ENCODE measurements at regions not wholly inside any gene's neighbourhood (a gene's known extent, or its start where the extent isn't known, plus 50 kb on each side); places are given as distances from the start of the nearest gene placed in this dataset.

GRCh38 chr3:178263236-178263916 lies 272.9 kb upstream of the KCNMB2 start:
- DNase-seq (ENCODE audit: low read depth): peak; percentile 26
- H3K4me3 ChIP-seq (ENCODE audit: low read depth, low read length): no peak overlapping the region
- TF ChIP-seq CTCF (IDR thresholded peaks at IDR 0.05; ENCODE audit: insufficient read depth, low read depth, low read length): no peak

GRCh38 chr3:178267158-178267844 lies 268.9 kb upstream of the KCNMB2 start:
- TF ChIP-seq CTCF (IDR thresholded peaks at IDR 0.05; ENCODE audit: insufficient read depth, low read depth, low read length): no peak
- DNase-seq (ENCODE audit: low read depth): no peak
- H3K4me3 ChIP-seq (ENCODE audit: low read depth, low read length): no peak overlapping the region

GRCh38 chr3:178270838-178271237 lies 265.4 kb upstream of the KCNMB2 start:
- TF ChIP-seq CTCF (IDR thresholded peaks at IDR 0.05; ENCODE audit: insufficient read depth, low read depth, low read length): no peak
- DNase-seq (ENCODE audit: low read depth): no peak
- H3K4me3 ChIP-seq (ENCODE audit: low read depth, low read length): no peak overlapping the region

- DNase-seq (ENCODE audit: low read depth): peak; percentile 53
- TF ChIP-seq CTCF (IDR thresholded peaks at IDR 0.05; ENCODE audit: insufficient read depth, low read depth, low read length): no peak
Observed at GRCh38 chr3:178271740-178272387, 264.4 kb upstream of the KCNMB2 start.

GRCh38 chr3:178272841-178273240 lies 263.4 kb upstream of the KCNMB2 start:
- no peak for TF ChIP-seq CTCF (IDR thresholded peaks at IDR 0.05; ENCODE audit: insufficient read depth, low read depth, low read length)
- no peak for DNase-seq (ENCODE audit: low read depth)

More at GRCh38 chr3:178271740-178272387, 264.4 kb upstream of the KCNMB2 start:
- no peak overlapping the region for H3K4me3 ChIP-seq (ENCODE audit: low read depth, low read length)

GRCh38 chr3:178274711-178275110 lies 261.5 kb upstream of the KCNMB2 start:
- no peak overlapping the region for H3K4me3 ChIP-seq (ENCODE audit: low read depth, low read length)
- no peak for TF ChIP-seq CTCF (IDR thresholded peaks at IDR 0.05; ENCODE audit: insufficient read depth, low read depth, low read length)
- DNase-seq (ENCODE audit: low read depth): no peak

More at GRCh38 chr3:178272841-178273240, 263.4 kb upstream of the KCNMB2 start:
- H3K4me3 ChIP-seq (ENCODE audit: low read depth, low read length): no peak overlapping the region
